NCI-H510A (cell line): ENCODE measurements at regions not wholly inside any gene's neighbourhood (a gene's known extent, or its start where the extent isn't known, plus 50 kb on each side); places are given as distances from the start of the nearest gene placed in this dataset.

Experiments used
- DNase-seq: peaks from one replicate; lab custom pipeline; 2025; lab: John Stamatoyannopoulos, UW

DNA sequence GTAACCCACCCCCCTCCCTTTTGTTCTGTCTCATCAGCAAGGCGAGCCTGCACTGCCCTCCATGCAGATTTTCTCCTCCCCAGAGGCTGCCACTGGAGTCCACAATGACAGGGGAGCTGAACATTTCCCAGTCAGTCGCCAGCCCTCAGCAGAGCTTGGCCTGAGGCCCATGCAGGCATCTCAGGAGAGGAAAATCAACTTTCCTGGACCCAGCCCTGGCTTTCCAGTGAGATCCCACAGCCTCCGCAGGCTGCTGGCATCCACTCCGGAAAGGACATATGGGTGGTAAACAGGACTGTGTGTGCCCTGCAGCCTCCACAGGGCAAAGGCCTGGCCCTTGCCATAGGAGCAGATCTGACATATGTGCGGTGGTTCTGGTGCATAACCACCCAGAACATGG is 253.8 kb downstream of the TNS1 start:
- no peak for DNase-seq

DNA sequence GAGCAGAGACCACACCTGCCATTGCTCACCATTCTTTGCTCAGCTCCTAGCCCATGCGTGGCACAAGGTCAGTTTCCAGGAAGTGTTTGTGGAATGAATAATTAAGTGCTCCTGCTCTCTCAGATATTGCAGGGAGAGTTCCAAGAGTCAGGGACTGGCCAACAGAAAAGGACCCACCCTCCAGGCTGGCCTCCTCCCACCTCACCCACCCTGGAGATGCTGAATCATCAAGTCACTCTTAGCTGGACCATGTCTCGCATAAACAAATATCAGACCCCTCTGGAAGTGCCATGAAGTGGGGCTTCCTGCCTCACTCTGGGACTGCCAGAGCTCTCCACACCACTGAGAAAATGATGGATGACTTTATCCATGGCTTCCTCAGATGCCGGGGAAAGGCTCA is 256.0 kb downstream of the TNS1 start:
- DNase-seq: no peak

DNA sequence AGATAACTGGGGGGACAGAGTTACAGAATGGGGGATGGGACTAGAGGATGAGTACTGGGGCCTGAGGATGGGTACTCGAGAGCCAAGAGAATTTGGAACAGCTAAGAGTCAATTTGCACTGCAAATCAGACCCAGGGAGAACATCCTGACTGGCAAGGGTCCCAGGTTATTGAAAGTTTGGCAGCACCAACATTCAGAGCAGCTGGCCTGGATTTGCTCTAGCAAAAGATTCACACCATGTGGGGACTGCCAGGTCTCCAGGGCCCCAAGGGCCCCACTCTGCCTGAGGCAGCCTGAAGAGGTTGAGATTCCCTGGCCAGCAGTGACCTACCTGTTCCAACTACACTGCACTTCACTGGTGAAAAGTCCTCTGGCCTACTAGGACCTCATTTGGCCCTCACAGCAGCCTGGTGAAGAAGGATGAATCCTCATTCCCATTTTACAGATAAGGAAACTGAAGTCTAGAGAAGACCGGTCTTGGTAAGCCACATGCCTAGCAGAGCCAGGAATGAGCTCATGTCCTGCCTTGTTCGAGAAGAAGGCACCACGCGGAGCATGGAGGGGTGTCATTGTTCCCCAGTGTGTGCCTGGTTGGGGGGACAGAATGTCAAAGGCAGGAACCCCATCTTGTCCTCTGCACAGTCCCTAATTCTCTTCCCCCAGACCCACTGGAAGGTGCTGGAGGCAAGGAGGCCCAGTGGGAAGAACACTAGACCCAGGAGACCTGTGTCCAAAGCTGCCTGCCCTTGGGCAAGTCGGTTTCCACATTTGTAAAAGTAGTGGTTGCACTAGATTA is 258.6 kb downstream of the TNS1 start:
- no peak for DNase-seq

DNA sequence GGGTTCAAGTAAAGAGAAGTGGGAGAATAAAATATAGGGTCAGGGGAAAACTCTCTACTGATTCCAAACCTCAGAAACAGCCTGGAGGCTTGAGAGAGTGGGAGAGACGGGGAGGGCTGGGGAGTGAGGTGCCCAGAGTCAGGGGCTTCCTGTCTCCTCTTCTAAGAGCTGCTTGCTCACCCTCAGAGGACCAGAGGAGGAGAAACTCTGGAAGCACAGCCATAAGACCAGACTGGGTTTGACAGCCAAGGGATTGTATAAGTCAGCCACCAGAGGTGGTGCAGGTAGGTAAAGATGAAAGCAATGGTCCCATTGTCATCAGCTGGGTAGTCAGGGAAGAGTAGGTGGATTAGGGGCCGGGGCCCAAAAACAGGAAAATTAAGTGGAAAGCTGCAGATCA is 259.4 kb downstream of the TNS1 start:
- DNase-seq: no peak

DNA sequence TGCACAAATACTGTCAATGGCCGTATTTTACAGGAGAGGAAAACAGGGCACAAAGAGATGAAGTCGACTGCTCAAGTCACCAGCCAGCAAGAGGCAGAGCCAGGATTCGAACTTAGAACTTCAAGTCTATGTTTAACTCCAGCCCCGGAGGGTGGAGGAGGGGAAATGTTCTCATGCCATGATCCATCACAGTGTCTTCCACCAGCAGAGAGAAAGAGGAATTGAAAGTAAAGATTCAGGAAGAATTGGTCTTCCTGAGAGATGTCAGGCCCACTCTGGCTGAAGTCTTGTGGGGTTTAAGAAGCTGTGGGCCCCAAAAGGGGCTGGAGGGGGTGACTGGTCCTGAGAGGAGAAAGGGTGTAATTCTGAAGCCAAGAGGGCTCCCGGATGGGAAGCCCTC is 260.0 kb downstream of the TNS1 start:
- DNase-seq: no peak

DNA sequence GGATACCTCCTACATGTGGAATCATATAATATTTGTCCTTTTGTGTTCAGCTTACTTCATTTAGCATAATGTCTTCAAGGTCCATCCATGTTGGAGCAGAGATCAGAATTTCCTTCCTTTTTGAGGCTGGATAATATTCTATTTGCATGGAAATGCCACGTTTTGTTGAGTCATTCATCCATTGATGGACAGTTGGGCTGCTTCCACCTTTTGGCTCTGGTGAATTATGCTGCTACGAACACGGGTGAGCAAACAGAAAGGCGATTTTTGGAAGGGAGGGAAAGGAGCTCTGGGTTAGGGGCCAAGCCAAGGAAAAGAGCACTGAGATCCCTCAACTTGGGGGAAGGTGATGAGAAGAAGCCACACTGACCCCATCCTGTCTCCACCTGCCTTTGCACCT is 260.5 kb downstream of the TNS1 start:
- DNase-seq: no peak

DNA sequence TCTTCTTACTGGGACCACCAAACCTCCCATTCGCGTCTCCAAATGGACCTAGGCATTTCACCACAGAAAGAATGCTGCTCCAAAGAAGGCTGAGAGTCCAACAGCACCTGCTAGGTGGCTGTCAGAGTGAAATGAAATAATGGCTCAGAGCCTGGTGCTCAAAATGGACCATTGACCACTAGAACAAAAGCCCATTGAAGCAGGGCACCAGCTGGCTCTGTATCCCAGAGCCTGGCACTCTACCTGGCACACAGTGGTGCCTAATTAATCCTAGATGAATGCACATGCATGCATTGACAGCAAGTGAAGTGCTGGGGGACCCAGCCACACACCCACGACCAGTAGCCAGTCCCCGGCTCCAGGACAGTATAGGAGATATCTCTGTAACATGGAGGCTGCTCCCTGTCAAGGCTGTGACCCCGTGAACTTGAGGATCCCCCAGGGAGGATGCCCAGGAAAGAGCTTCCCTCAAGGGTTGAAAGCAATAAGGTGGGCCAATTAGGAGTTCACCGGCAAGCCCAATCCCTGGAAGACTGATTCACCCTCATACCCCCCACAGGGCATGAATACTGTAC is 261.3 kb downstream of the TNS1 start:
- DNase-seq: no peak

DNA sequence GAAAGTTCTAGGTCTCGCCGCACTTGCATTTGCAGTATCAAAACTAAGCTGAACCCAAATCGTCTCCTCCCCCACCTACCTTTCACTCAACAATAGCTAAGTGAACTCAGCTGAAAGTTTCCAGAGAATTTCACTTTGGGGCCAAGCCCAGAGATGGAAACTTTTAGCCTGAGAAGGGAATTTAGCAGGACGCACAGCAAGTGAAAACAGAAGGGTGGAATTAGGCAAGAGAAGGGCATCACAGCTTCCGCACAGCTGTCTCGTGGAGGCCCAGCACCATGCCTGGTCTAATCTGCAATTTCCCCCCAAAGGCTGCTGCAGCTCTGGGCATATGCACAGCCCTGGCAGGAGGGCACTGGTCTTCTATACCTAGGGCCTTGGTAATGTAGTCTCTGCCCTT is 262.0 kb downstream of the TNS1 start:
- no peak for DNase-seq

DNA sequence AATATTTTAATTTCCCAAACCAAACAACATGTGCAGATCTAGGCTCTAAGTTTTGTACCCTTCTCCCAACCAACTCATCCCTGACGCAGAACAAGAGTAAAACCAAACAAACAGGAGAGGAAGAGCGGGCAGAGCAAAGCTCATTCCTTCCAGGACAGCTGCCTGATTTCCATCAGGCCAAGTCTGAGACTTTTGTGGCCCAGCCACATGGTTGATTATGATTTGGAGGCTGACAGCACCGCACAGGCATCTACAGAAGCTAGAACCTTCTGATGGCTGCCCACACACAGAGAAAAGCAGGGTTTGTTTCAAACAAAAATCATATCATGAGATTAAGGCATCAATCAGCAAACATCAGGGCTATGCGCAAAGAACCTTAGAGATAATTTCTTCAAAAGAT is 262.6 kb downstream of the TNS1 start:
- DNase-seq: no peak

DNA sequence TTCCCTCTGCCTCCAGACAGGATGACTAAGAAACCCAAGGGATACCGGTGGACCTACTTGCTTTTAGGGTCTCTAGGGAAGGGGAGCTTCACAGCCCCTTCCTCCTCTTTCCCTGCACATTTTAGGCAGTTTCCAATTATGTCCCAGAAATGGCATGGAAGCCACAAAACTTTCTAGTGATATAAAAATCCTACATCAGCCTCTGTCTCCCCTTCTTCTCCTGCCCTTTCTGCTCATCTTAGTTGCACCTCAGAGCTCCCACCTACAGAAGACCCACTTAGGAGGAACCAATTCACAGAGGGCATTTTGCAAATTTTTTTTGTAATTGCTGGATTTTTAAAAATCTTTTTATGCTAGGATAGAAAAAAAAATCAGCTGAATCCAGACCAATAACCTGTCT is 263.1 kb downstream of the TNS1 start:
- DNase-seq: no peak

DNA sequence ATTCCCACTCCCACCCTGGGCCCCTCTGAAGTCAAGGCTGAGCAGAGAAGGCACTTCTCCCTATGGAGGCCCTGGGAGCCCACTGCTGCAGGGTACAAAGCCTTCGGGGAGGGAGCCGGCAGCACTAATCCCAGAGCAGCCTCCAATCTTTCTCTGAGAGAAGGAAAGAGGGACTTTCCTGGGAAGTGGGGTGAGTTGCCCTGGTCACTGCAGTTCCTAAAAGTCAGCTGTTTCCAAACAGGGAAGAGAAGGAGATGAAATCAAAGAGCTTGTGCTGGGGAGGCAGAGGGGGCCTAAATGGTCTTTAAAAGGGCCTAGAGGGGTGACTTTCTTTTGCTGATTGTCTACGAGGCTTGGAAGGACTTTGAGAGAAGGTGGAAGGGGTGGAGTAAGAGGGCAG is 264.7 kb downstream of the TNS1 start:
- no peak for DNase-seq

DNA sequence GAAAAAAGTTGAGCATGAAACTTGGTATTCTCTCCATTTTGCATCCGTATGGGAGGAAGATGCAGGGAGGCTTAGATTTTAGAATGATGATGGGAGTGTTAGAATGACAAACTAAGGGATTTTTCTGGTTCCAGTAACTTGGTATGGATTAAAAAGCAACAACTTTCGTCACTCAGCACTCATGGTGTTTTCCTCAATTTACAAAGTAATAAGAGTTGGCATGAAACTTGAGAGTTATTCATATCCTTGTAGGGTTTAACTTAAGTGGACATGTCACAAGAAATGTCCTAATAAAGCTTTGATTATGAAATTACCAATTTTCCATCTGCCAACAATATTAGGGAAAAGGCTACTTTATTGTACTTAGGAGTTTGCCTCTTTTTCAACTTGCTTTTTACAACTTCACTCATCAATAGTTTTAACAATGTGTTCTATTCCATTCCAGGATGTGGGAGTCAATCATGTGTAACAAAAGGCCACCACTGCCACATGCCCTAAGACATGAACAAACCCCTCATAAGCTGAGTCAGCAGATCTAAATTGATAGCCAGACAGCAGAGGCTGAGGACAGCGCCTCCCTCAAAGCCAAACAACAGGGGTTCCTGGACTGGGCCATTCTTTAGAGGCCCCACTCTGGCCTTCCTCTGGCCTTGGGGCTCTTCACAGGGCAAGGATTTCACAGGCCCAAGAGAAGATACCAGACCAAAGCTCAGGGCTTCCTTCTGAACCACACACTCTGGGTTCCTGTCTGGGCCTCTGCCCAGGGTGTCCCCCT is 265.8 kb downstream of the TNS1 start:
- DNase-seq: no peak

DNA sequence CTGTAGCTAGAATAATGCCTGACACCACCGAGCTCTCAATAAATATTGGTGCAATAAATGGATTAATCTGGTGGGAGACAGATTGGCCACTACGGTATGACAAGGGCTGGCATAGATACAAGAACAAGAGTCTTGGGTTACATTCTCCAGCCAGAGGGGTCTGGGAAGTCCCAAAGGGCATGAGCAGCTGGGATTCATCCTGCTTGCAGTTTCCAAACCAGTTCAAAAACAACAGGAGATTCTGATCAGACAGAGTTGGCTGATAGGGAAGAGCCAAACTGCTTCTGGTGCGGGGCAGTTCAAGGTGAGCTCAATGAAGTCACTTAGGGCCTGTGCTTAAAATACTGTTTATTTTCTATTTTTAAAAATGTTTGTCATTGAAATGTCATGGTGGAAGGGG is 266.9 kb downstream of the TNS1 start:
- no peak for DNase-seq

DNA sequence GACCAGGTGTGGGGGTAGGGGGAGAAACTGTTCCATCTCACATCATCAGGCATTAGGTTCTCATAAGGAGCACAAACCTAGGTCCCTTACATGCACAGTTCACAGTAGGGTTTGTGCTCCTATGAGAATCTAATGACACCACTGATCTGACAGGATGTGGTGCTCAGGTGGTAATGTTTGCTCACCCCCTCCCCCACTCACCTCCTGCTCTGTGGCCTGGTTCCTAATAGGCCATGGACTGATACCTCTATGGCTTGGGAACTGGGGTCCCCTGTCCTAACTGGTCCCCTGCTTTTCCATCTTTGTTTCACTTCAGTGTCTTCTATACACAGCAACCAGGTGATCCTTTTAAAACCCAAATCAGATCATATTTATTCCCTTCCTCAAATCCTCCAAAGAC is 267.8 kb downstream of the TNS1 start:
- DNase-seq: no peak

DNA sequence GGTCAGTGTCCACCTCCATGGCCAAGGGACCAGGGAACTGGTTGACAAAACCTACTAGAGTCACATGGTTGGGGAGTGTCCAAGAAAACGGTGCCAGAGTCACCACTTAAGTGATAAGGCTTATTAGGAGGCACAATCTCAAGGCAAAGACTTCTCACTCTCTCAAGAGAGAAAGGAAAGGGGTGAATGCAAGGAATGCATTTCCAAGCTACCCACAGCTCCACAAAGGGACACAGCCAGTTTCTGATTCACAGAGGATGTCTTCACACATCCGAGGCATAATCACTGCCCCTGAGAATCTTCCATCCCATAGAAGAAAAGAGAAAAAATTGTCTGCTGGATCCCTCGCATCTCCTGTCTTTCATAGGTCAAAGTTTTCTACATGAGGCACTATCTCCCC is 269.3 kb downstream of the TNS1 start:
- no peak for DNase-seq

DNA sequence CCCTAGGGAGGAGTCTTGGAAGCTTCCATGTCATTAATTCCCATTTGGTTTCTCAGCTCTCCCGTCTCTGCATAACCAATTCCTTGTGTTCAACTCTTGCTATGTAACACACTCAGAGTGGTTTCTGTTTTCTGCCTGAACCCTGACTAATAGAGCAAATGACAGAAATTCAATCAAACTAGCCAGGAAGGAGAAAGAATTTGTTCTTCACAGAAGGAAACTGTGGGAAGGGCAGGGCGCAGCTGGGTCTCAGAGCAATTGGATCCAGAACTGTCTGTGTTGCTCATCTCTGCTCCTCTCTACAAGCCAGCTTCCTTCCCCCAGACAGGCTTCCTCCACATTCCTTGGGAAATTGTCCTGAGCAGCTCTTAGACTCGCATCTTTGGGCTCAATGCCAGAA is 269.8 kb downstream of the TNS1 start:
- DNase-seq: no peak

DNA sequence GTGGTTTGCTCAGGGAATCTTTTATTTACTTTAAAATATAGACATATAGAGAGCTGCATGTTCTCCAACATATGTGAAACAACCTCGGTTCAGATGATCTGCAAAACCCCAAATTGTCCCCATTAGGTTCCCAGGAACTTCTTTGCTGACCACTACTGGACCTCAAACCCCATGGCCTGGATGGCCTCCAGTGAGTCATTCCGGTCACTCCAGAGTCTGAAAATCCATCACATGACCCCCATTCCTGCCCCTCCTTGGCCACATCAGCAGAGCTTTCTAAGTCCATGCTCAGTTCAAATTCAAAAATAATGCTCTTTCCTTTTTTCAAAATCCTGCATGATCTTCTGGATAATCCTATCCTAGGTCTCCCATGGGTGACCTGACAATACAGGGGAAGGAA is 271.0 kb downstream of the TNS1 start:
- DNase-seq: no peak

DNA sequence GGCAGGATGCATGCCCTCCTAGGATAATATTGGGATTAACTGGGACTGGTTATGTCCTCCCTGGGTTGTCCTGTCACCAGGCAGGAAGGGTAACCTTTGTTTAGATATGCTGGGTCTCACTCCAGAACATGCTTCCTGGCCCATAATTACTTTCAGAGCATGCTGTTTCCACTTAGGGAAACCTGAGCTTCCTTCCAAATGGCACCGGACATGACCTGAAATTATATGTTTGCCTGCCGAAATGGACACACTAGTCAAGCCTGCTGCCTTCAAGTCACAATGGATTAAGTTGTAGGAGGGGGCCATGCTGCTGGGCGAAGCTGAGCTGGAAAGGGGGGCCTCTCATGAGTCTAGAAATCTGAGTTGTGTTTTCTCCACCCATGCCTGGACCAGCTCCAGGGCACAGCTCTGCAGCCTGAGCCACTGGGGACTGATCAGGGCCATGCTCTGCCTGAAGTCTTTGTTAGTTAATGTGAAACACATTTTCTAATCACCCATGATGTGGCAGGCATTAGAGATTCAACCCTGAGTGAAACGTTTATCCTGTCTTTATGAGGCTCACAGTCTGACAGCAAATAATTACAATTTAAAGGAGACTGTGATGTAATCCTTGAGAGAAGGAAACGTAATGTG is 273.3 kb downstream of the TNS1 start:
- no peak for DNase-seq

DNA sequence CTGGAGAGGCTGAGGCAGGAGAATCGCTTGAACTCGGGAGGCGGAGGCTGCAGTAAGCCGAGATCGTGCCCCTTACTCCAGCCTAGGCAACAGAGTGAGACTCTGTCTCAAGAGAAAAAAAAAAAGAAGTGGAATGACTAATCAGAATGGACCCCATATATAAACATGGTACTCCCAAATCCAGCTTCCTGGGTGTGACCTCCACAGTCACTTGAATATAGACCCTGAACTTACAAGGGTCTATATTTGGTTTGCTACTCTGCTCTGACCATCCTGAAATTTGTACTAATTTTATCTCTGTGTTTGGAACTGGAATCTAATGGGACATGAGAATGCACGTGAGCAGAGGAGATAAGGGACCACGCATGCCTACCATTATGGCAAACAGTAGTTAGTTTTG is 275.0 kb downstream of the TNS1 start:
- DNase-seq: no peak

DNA sequence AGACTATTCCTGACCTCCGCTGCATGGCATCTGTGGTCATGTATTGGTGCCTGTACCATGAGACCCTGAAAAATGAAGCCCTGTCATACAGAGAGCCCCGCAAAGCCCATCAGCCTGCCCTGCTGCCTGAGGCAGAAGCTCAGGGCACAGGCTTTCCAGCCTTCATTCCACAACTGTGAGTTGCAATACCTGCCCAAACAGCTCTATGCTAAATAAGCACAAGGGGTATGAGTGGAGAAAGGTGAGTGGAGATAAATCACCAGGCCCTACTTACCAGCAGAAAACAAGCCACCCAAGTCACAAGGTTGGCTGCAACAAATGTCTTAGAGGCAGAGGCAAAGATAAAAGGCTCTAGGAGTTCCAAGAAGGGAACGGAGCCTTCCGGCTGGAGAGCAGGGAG is 277.4 kb downstream of the TNS1 start:
- DNase-seq: no peak

DNA sequence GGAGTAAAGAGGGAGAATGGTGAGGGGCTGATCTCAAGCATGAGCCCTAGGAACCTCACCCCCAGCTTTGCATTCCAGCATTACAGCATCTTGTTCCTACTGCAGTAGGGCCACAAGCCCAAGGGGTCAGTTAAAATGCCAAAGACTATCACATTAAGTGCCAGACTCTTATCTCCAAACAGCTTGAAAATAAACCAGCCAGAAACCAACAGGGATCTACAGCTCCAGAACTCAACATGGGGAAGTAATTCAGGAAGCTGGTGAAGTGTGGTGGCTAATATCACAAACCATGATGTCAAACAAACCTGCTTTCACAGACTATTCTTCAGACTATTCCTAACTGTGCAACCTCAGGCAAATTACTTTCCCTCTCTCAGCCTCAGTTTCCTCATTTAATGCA is 278.3 kb downstream of the TNS1 start:
- no peak for DNase-seq

DNA sequence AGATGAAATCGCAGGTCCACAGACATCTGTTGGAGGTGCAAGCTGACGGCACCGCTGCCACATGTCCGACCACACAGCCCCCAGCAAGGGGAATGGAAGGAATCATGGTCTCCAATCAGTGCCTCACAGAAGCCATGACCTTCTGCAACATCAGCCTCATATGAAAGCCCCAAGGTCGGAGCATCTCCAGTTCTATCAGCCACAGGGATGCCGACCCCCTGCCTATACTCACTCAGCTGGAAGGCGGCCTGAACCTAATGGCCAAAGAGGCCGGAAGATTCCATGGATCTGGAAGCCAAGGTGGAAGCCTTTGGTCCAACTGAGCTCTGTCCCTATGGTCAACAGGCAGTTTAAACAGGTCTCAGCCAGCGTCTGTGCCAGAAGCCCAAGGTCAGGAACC is 278.8 kb downstream of the TNS1 start:
- no peak for DNase-seq

DNA sequence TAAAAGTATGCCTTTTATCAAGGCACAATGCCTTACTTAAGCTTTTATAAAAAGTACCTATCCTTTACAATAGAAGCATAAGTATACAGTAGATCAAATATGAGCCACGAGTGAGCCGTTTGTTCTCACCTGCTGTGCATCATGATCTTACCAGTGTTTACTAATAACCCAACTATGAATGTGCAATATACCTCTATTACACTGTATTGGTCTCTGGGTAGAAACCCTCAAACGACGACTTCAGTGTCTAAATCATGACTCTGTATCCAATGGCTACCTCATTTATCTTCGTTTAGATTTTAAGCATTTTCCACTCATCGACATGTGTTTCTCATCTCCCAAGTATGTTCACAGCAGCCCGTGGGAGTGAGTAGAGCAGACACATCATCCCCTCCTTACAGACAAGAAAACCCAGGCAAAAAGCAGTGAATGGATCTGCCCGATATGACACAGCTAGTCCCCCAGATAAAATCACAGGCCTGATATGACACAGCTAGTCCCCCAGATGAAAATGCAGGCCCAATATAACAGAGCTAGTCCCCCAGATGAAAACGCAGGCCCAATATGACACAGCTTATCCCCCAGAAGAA is 279.8 kb downstream of the TNS1 start:
- DNase-seq: no peak
